BJ (cell line): ENCODE measurements at regions not wholly inside any gene's neighbourhood (a gene's known extent, or its start where the extent isn't known, plus 50 kb on each side); places are given as distances from the start of the nearest gene placed in this dataset.
"Not testable (repeated sequence)": the region's sequence is repeated elsewhere in the genome, so short reads cannot be mapped to it uniquely, and the experiment has no call there.

Experiments
- CTCF ChIA-PET: fragments of 350-600 bp; formaldehyde crosslinking; extraction: SDS; loops from one replicate; lab custom pipeline; 2021; ENCODE audit warnings: antibody characterized with exemption, inconsistent platforms; lab: Yijun Ruan, JAX
- POLR2A ChIA-PET: fragments of 300-600 bp; sonication (Branson Sonifier 250); formaldehyde crosslinking; extraction: SDS; loops from one replicate; lab custom pipeline; 2021; ENCODE audit warnings: antibody characterized with exemption; lab: Charles Lee
- DNase-seq: peaks from one replicate; pipeline ENCODE4 v3.0.0-alpha.2; 2011; ENCODE audit warnings: low read depth
- H3K27me3 ChIP-seq: 2 replicates; pipeline ENCODE4 v1.6.0; 2011; ENCODE audit warnings: low read length; ENCODE audit not compliant: control insufficient read depth, insufficient read depth
- H3K36me3 ChIP-seq: 2 replicates; pipeline ENCODE4 v1.5.1; 2011; ENCODE audit warnings: low read length; ENCODE audit not compliant: control insufficient read depth, insufficient read depth
- H3K4me3 ChIP-seq: 2 replicates; pipeline ENCODE4 v1.5.1; 2011; ENCODE audit warnings: low read depth, mild to moderate bottlenecking, control low read depth, low read length
- TF ChIP-seq, protein P1 (sequence below): IDR thresholded peaks from 2 replicates; pipeline ENCODE4 v1.5.1; 2011; ENCODE audit warnings: low read depth, mild to moderate bottlenecking, control low read depth, inconsistent platforms, low read length, moderate library complexity; ENCODE audit not compliant: insufficient read depth

GRCh38 chr3:109869586-109869985 is 532.2 kb upstream of the DPPA4 start:
- no peak for DNase-seq
- TF ChIP-seq, protein P1, sequence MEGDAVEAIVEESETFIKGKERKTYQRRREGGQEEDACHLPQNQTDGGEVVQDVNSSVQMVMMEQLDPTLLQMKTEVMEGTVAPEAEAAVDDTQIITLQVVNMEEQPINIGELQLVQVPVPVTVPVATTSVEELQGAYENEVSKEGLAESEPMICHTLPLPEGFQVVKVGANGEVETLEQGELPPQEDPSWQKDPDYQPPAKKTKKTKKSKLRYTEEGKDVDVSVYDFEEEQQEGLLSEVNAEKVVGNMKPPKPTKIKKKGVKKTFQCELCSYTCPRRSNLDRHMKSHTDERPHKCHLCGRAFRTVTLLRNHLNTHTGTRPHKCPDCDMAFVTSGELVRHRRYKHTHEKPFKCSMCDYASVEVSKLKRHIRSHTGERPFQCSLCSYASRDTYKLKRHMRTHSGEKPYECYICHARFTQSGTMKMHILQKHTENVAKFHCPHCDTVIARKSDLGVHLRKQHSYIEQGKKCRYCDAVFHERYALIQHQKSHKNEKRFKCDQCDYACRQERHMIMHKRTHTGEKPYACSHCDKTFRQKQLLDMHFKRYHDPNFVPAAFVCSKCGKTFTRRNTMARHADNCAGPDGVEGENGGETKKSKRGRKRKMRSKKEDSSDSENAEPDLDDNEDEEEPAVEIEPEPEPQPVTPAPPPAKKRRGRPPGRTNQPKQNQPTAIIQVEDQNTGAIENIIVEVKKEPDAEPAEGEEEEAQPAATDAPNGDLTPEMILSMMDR = no peak
- Histone ChIP-seq H3K4me3 (no peak overlapping the region), H3K27me3 (no peaks in the 10 kb centered on the region), H3K36me3 (no peaks in the 10 kb centered on the region)
- ChIA-PET POLR2A (no interaction called here), CTCF (no interaction called here)

- Histone ChIP-seq H3K27me3 (no peaks in the 10 kb centered on the region), H3K36me3 (no peaks in the 10 kb centered on the region), H3K4me3 (no peak overlapping the region)
- ChIA-PET POLR2A (no interaction called here), CTCF (no interaction called here)
- no peak for DNase-seq
- TF ChIP-seq, protein P1 = no peak
These were observed 537.8 kb upstream of the DPPA4 start for GRCh38 chr3:109874896-109875708.

DNA sequence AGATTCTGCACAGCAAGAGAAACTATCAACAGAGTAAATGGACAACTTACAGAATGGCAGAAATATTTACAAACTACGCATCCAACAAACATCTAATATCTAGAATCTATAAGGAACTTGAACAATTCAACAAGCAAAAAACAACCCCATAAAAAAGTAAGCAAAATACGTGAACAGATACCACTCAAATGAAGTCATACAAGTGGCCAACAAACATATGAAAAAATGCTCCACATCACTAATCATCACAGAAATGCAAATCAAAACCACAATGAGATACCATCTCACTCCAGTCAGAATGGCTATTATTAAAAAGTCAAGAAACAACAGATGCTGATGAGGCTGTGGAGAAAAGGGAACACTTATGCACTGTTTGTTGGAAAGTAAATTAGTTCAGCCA is 540.3 kb upstream of the DPPA4 start:
- H3K36me3 ChIP-seq, CTCF ChIA-PET, H3K27me3 ChIP-seq, H3K4me3 ChIP-seq, POLR2A ChIA-PET, DNase-seq: not testable (repeated sequence)

- H3K4me3 ChIP-seq = no peak overlapping the region
- DNase-seq = no peak
- TF ChIP-seq, protein P1 = no peak
- ChIA-PET POLR2A (no interaction called here), CTCF (no interaction called here)
- H3K27me3 ChIP-seq = no peaks in the 10 kb centered on the region
- no peaks in the 10 kb centered on the region for H3K36me3 ChIP-seq
These were observed 544.8 kb upstream of the DPPA4 start for GRCh38 chr3:109882144-109882543.

DNA sequence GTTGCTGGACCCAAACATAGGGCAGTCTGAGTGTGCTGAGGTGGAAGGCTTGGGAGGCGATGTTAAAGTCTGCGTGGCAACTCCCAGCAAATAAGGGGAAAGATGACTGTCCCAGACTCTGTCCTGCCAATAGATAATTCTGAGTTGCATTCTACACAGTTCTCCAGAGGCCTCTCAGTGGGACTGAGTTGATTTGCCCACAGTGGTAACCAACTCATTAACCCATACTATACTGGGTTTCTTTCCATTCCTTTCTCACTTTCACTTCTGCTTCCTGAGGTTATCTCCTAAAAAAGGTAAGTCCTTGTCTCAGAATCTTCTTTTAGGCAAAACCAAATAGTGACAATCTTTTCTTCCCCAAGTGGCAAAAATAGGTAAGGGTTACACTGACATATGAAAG is 549.9 kb upstream of the DPPA4 start:
- H3K4me3 ChIP-seq = no peak overlapping the region
- TF ChIP-seq, protein P1 = no peak
- POLR2A ChIA-PET = no interaction called here
- no peaks in the 10 kb centered on the region for H3K27me3 ChIP-seq
- H3K36me3 ChIP-seq = no peaks in the 10 kb centered on the region
- CTCF ChIA-PET = no interaction called here
- DNase-seq = no peak

GRCh38 chr3:109888026-109888425 is 550.7 kb upstream of the DPPA4 start:
- POLR2A ChIA-PET = no interaction called here
- Histone ChIP-seq H3K36me3 (no peaks in the 10 kb centered on the region), H3K27me3 (no peaks in the 10 kb centered on the region), H3K4me3 (no peak overlapping the region)
- DNase-seq = no peak
- TF ChIP-seq, protein P1 = no peak
- CTCF ChIA-PET = no interaction called here
